ENCODE measurements at regions not wholly inside any gene's neighbourhood (a gene's known extent, or its start where the extent isn't known, plus 50 kb on each side); places are given as distances from the start of the nearest gene placed in this dataset.

DNA sequence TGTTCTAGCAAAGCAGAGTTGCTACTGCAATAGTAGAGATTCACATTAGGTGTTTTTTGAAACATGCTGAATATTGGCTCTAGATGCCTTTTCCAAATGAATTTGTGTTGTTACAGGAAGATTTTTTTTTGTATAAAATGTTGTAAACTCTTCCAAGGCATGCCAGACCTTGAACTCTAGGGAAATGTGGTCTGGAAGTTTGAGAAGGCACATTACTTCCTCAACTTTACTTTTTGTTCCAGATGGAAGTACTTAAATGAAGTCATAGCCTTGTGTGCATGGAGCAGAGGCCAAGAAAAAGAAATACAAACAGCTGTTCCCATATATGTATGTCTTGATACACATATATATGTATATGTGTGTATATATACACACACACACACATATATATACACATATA, 585.7 kb upstream of the MARCKS start:
- Histone ChIP-seq H3K4me1 (no peaks in the 10 kb centered on the region), H3K4me3 (no peak overlapping the region), H3K9me3 (peaks cover 33% of the 10 kb centered on the region), H3K36me3 (no peaks in the 10 kb centered on the region), H3K27me3 (ENCODE audit: low read depth) (no peaks in the 10 kb centered on the region), H3K27ac (no peak overlapping the region)
- no peak for ATAC-seq
- DNase-seq, result no peak
- TF ChIP-seq, protein P1, sequence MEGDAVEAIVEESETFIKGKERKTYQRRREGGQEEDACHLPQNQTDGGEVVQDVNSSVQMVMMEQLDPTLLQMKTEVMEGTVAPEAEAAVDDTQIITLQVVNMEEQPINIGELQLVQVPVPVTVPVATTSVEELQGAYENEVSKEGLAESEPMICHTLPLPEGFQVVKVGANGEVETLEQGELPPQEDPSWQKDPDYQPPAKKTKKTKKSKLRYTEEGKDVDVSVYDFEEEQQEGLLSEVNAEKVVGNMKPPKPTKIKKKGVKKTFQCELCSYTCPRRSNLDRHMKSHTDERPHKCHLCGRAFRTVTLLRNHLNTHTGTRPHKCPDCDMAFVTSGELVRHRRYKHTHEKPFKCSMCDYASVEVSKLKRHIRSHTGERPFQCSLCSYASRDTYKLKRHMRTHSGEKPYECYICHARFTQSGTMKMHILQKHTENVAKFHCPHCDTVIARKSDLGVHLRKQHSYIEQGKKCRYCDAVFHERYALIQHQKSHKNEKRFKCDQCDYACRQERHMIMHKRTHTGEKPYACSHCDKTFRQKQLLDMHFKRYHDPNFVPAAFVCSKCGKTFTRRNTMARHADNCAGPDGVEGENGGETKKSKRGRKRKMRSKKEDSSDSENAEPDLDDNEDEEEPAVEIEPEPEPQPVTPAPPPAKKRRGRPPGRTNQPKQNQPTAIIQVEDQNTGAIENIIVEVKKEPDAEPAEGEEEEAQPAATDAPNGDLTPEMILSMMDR (IDR thresholded peaks at IDR 0.05), result no peak
- intact Hi-C loops (cut with DNase I), result no loop called here

DNA sequence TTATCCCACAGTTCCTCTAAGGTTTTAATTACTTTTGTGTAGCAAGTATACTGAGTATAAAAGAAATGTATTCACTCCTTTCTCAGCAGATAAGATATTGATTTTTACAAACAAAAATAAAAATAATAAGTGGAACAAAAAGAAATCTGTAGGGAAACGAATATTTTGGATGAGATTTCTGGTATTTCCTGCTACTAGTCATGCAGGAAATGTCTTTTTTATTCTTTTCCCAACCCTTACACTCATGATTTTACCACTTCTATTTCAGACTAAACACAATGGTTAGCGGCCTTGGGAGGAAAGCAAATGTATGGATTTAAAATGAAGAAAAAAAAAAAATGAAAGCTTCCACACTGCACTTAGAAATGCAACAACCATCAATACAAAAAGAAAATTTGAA, 580.5 kb upstream of the MARCKS start:
- TF ChIP-seq, protein P1 (IDR thresholded peaks at IDR 0.05), result no peak
- Histone ChIP-seq H3K4me1 (no peaks in the 10 kb centered on the region), H3K27ac (no peak overlapping the region), H3K27me3 (ENCODE audit: low read depth) (no peaks in the 10 kb centered on the region), H3K4me3 (no peak overlapping the region), H3K9me3 (no peaks in the 10 kb centered on the region), H3K36me3 (no peaks in the 10 kb centered on the region)
- DNase-seq (no peak), ATAC-seq (no peak)
- intact Hi-C loops (cut with DNase I), result no loop called here

DNA sequence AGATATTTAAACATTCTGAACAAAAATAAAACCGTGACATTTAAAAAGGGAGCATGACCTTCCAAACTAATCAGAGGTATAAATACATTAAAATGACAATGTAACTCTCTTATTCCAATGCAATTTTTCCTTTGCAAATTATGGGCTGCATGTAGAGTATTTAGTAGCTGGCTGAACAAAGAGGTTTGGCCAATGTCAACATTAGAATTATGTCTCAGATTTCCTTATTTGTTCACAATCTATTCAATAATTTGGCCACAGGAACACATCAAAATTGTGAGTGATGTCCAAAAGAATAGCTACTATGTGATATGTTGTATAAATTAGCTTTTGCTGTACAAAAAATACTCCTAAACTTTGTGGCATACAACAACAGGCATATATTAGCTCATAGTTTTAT, 580.0 kb upstream of the MARCKS start:
- DNase-seq, result no peak
- Histone ChIP-seq H3K4me1 (no peaks in the 10 kb centered on the region), H3K36me3 (no peaks in the 10 kb centered on the region), H3K9me3 (no peaks in the 10 kb centered on the region), H3K27ac (no peak overlapping the region), H3K4me3 (no peak overlapping the region), H3K27me3 (ENCODE audit: low read depth) (no peaks in the 10 kb centered on the region)
- intact Hi-C loops (cut with DNase I), result no loop called here
- ATAC-seq, result no peak
- TF ChIP-seq, protein P1 (IDR thresholded peaks at IDR 0.05), result no peak

DNA sequence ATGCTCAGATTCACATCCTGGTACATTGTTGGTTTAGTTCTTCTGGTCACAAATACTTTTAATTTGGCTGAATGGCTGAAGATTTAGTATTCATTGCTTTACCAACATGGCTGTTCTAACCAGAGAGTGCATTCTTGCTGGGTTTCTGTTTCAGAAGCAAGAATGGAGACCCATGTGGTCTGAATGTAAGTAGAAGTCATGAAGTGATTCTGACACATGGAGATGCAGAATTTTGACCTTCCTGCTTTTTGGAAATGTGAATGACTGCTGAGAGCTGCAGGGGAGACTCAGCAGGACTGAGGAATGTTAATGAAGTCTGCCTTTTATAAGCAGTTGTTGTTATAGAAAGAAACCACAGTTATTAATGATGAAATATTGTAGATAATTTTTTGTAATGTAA, 576.1 kb upstream of the MARCKS start:
- no peak for ATAC-seq
- DNase-seq, result no peak
- Histone ChIP-seq H3K4me3 (no peak overlapping the region), H3K27me3 (ENCODE audit: low read depth) (no peaks in the 10 kb centered on the region), H3K9me3 (peaks cover 1% of the 10 kb centered on the region), H3K4me1 (no peaks in the 10 kb centered on the region), H3K36me3 (no peaks in the 10 kb centered on the region), H3K27ac (no peak overlapping the region)
- intact Hi-C loops (cut with DNase I), result no loop called here
- TF ChIP-seq, protein P1 (IDR thresholded peaks at IDR 0.05), result no peak

DNA sequence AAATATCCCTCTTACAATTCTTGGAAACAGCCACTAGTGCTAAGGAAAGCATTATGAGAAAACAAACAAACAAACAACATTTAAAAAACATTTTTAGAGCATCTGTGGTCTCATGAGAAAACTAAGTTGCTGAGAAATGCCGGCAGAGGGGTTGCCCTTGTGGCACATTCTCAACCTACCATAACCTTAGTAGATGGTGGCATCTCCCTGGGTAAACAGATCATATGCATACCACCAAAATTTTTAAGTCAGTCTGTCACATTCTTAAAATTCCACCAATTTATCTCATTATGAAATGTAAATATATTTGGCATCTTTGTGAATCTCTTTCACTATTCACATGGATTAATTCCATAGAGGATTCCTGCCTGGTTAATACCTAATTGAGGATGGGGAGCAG, 575.7 kb upstream of the MARCKS start:
- Histone ChIP-seq H3K36me3 (no peaks in the 10 kb centered on the region), H3K27me3 (ENCODE audit: low read depth) (no peaks in the 10 kb centered on the region), H3K27ac (no peak overlapping the region), H3K4me3 (no peak overlapping the region), H3K4me1 (no peaks in the 10 kb centered on the region), H3K9me3 (peaks cover 5% of the 10 kb centered on the region)
- DNase-seq (no peak), ATAC-seq (no peak)
- intact Hi-C loops (cut with DNase I), result no loop called here
- TF ChIP-seq, protein P1 (IDR thresholded peaks at IDR 0.05), result no peak

DNA sequence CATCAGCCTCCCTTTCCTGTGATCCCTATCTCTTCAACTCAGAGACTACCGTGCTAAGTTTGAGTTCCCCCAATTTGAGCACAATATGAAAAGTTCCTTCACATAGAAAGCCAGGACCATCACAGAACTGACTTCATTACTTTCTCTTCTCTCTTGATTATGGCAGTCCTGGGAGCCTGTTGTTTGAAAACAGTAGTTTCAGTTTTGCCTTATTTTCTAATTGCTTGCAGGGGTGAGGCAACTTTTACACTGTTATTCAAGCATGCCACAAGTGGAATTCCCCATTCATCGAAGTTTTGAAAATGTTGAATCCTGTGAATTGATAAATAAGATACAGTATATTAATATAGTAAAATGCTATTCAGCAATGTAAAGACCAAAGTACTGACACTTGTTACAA, 569.7 kb upstream of the MARCKS start:
- H3K9me3 ChIP-seq, result peaks cover 11% of the 10 kb centered on the region
- H3K4me3 ChIP-seq, result no peak overlapping the region
- TF ChIP-seq, protein P1 (IDR thresholded peaks at IDR 0.05), result no peak
- ATAC-seq, result no peak
- peaks cover 3% of the 10 kb centered on the region for H3K4me1 ChIP-seq
- H3K27me3 ChIP-seq (ENCODE audit: low read depth), result no peaks in the 10 kb centered on the region
- H3K36me3 ChIP-seq, result no peaks in the 10 kb centered on the region
- H3K27ac ChIP-seq, result no peak overlapping the region
- DNase-seq, result no peak
- intact Hi-C loops (cut with DNase I), result no loop called here
